ENCODE measurements at regions not wholly inside any gene's neighbourhood (a gene's known extent, or its start where the extent isn't known, plus 50 kb on each side); places are given as distances from the start of the nearest gene placed in this dataset.

DNA sequence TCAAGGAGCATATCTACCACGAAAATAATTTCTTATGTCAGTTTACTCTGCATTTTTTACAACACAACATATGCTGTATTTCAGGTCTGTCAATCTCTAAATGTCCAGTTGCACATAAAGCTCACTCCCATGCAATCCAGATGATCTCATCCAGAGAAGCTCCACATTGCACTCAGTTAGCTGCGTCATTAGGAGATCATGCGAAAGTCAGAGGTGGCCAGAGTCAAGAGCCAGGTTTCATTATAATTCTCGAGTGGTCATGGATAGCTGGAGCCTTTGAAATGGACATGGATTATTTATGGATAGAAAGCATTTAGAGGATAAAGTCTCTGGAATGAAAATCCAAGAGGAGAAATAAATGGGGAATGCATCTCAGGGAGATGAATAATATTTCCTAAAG, 232.3 kb downstream of the GAS1 start:
- Histone ChIP-seq H3K18ac (ENCODE audit: low read depth, low read length) (no peak overlapping the region), H3K56ac (ENCODE audit: extremely low read depth, insufficient read depth, low read length) (no peak overlapping the region), H4K5ac (ENCODE audit: low read depth, low read length) (no peak overlapping the region), H3K36me3 (ENCODE audit: control insufficient read depth, insufficient read depth, low read length) (no peaks in the 10 kb centered on the region), H2BK5ac (ENCODE audit: low read depth, low read length, poor library complexity, severe bottlenecking) (no peak overlapping the region), H2BK120ac (ENCODE audit: low read depth, low read length) (peak overlapping the region; percentile 27; the same call in 1 of the 2 replicates), H3K27ac (ENCODE audit: insufficient read depth, low read length) (no peak overlapping the region), H4K91ac (ENCODE audit: insufficient read depth, low read depth, low read length) (no peak overlapping the region), H2BK20ac (ENCODE audit: low read depth, low read length) (0 out of 2 replicates have a peak overlapping the region, but pooled peaks have one; percentile 42), H3K9me3 (ENCODE audit: control insufficient read depth, insufficient read depth, low read length) (no peaks in the 10 kb centered on the region), H3K9me1 (ENCODE audit: insufficient read depth, low read length) (peaks cover 4% of the 10 kb centered on the region), H3K4me1 (ENCODE audit: control insufficient read depth, insufficient read depth, low read length) (peaks cover 2% of the 10 kb centered on the region; the same call in 1 of the 2 replicates), H2AFZ (replicated peaks; ENCODE audit: low read length, poor library complexity) (no peak overlapping the region), H3K4me2 (ENCODE audit: low read depth, low read length) (no peak overlapping the region), H2AK9ac (replicated peaks; ENCODE audit: low read depth, low read length, poor library complexity) (no peak overlapping the region), H3K4me3 (ENCODE audit: insufficient read depth, low read depth, low read length) (no peak overlapping the region), H3K23ac (ENCODE audit: low read depth, low read length) (no peak overlapping the region), H2BK15ac (ENCODE audit: low read depth, low read length) (no peak overlapping the region), H3K14ac (replicated peaks; ENCODE audit: low read depth, low read length) (no peak overlapping the region), H3K79me1 (ENCODE audit: low read depth in 1 of 2, low read length in 2 of 2) (no peaks in the 10 kb centered on the region), H3K27me3 (ENCODE audit: control insufficient read depth, insufficient read depth, low read length) (no peaks in the 10 kb centered on the region), H4K20me1 (ENCODE audit: insufficient read depth, low read length) (no peaks in the 10 kb centered on the region), H3K9ac (ENCODE audit: low read depth, low read length) (no peak overlapping the region), H4K8ac (ENCODE audit: low read depth in 2 of 2, low read length in 2 of 2) (no peak overlapping the region), H2AK5ac (ENCODE audit: low read depth, low read length) (no peak overlapping the region), H3K4ac (ENCODE audit: low read depth, low read length) (peak overlapping the region; percentile 9; the same call in 1 of the 2 replicates)
- TF ChIP-seq CEBPB (IDR thresholded peaks at IDR 0.05; ENCODE audit: low read depth, low read length) (no peak), CHD1 (IDR thresholded peaks at IDR 0.05; ENCODE audit: low read depth, low read length) (no peak), MXI1 (IDR thresholded peaks at IDR 0.05; ENCODE audit: borderline replicate concordance, low read depth, low read length) (no peak), FOS (IDR thresholded peaks at IDR 0.05; ENCODE audit: low read depth, low read length) (no peak), RAD21 (IDR thresholded peaks at IDR 0.05; ENCODE audit: low read length) (no peak), MAFK (IDR thresholded peaks at IDR 0.05; ENCODE audit: low read depth, low read length) (no peak), SMC3 (IDR thresholded peaks at IDR 0.05; ENCODE audit: low read depth, low read length) (no peak), RFX5 (IDR thresholded peaks at IDR 0.05; ENCODE audit: low read depth, low read length) (no peak), MAZ (IDR thresholded peaks at IDR 0.05; ENCODE audit: borderline replicate concordance, low read depth, low read length) (no peak), RCOR1 (IDR thresholded peaks at IDR 0.05; ENCODE audit: insufficient replicate concordance, low read length) (no peak)
- TF ChIP-seq, protein P1, sequence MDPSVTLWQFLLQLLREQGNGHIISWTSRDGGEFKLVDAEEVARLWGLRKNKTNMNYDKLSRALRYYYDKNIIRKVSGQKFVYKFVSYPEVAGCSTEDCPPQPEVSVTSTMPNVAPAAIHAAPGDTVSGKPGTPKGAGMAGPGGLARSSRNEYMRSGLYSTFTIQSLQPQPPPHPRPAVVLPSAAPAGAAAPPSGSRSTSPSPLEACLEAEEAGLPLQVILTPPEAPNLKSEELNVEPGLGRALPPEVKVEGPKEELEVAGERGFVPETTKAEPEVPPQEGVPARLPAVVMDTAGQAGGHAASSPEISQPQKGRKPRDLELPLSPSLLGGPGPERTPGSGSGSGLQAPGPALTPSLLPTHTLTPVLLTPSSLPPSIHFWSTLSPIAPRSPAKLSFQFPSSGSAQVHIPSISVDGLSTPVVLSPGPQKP (IDR thresholded peaks at IDR 0.05; ENCODE audit: borderline replicate concordance, low read depth, low read length) = no peak
- TF ChIP-seq, protein P2, sequence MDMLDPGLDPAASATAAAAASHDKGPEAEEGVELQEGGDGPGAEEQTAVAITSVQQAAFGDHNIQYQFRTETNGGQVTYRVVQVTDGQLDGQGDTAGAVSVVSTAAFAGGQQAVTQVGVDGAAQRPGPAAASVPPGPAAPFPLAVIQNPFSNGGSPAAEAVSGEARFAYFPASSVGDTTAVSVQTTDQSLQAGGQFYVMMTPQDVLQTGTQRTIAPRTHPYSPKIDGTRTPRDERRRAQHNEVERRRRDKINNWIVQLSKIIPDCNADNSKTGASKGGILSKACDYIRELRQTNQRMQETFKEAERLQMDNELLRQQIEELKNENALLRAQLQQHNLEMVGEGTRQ (IDR thresholded peaks at IDR 0.05; ENCODE audit: low read depth, low read length) = no peak
- no CpG with 5 or more reads among the region's 4 CpGs for WGBS, 2 experiments (ENCODE audit: extremely low coverage in 2 of 2, insufficient read length in 1 of 2)
- intact Hi-C loops (cut with micrococcal nuclease) (no loop called here), in situ Hi-C loops (cut with MboI; ENCODE audit: low sequenced_read_pairs) (no loop called here), dilution Hi-C loops (cut with HindIII; ENCODE audit: low sequenced_read_pairs, unreplicated experiment) (no loop called here)
- ChIA-PET CTCF (interaction anchor here (0.6 kb wide), 1 partner anchor 893 kb away, joined by 3 read pairs; no protein-coding TSS in a partner anchor), POLR2A (ENCODE audit: unreplicated experiment) (no interaction called here)
- BruUV-seq (replicated peaks) = no TSS peak
- no peak for ATAC-seq (ENCODE audit: low read depth)
- DNase-seq = peak; percentile 63
